ENCODE measurements at regions not wholly inside any gene's neighbourhood (a gene's known extent, or its start where the extent isn't known, plus 50 kb on each side); places are given as distances from the start of the nearest gene placed in this dataset.
"Not testable (repeated sequence)": the region's sequence is repeated elsewhere in the genome, so short reads cannot be mapped to it uniquely, and the experiment has no call there.

- no peak for DNase-seq
Observed at GRCh38 chr18:42486271-42486670, 531.2 kb downstream of the PIK3C3 start.

GRCh38 chr18:42508683-42509296 is 553.8 kb downstream of the PIK3C3 start:
- DNase-seq: no peak

- DNase-seq: no peak
Observed at GRCh38 chr18:42509750-42510415, 554.8 kb downstream of the PIK3C3 start.

- DNase-seq: no peak
Observed at GRCh38 chr18:42510540-42510939, 555.5 kb downstream of the PIK3C3 start.

- no peak for DNase-seq
Observed at GRCh38 chr18:42513441-42513840, 558.4 kb downstream of the PIK3C3 start.

- DNase-seq: no peak
Observed at GRCh38 chr18:42514512-42514911, 559.5 kb downstream of the PIK3C3 start.

- DNase-seq: no peak
Observed at GRCh38 chr18:42517896-42518295, 562.9 kb downstream of the PIK3C3 start.

GRCh38 chr18:42518331-42518730 is 563.3 kb downstream of the PIK3C3 start:
- DNase-seq: not testable (repeated sequence)

- no peak for DNase-seq
Observed at GRCh38 chr18:42520138-42520537, 565.1 kb downstream of the PIK3C3 start.

- no peak for DNase-seq
Observed at GRCh38 chr18:42525905-42526304, 570.9 kb downstream of the PIK3C3 start.

GRCh38 chr18:42527766-42528165 is 572.7 kb downstream of the PIK3C3 start:
- DNase-seq: no peak

GRCh38 chr18:42530276-42530675 is 575.2 kb downstream of the PIK3C3 start:
- no peak for DNase-seq

GRCh38 chr18:42532119-42532518 is 577.1 kb downstream of the PIK3C3 start:
- DNase-seq: no peak

- DNase-seq: no peak
Observed at GRCh38 chr18:42533009-42533575, 578.1 kb downstream of the PIK3C3 start.

- DNase-seq: no peak
Observed at GRCh38 chr18:42533616-42534015, 578.6 kb downstream of the PIK3C3 start.

GRCh38 chr18:42534313-42534712 is 579.3 kb downstream of the PIK3C3 start:
- DNase-seq: no peak

GRCh38 chr18:42536442-42536841 is 579.0 kb downstream of the RIT2 start:
- DNase-seq: no peak

GRCh38 chr18:42537291-42537690 is 578.2 kb downstream of the RIT2 start:
- no peak for DNase-seq

GRCh38 chr18:42544901-42545300 is 570.6 kb downstream of the RIT2 start:
- DNase-seq: no peak

- DNase-seq: no peak
Observed at GRCh38 chr18:42545825-42546224, 569.7 kb downstream of the RIT2 start.

- DNase-seq: no peak
Observed at GRCh38 chr18:42548493-42548892, 567.0 kb downstream of the RIT2 start.

- DNase-seq: no peak
Observed at GRCh38 chr18:42549596-42549995, 565.9 kb downstream of the RIT2 start.

- not testable (repeated sequence) for DNase-seq
Observed at GRCh38 chr18:42552559-42552958, 562.9 kb downstream of the RIT2 start.

- DNase-seq: no peak
Observed at GRCh38 chr18:42559069-42559690, 556.3 kb downstream of the RIT2 start.
